CD4-positive, alpha-beta memory T cell (primary cell): ENCODE measurements at regions not wholly inside any gene's neighbourhood (a gene's known extent, or its start where the extent isn't known, plus 50 kb on each side); places are given as distances from the start of the nearest gene placed in this dataset.

ENCODE experiments used
- CTCF ChIA-PET: fragments of 350-600 bp; sonication (Branson Sonifier 250); formaldehyde crosslinking; loops from one replicate; lab custom pipeline; 2021; ENCODE audit warnings: inconsistent platforms; ENCODE audit not compliant: partially characterized antibody; lab: Charles Lee
- POLR2A ChIA-PET: fragments of 350-600 bp; sonication (Branson Sonifier 250); formaldehyde crosslinking; loops from one replicate; lab custom pipeline; 2021; ENCODE audit not compliant: partially characterized antibody; lab: Charles Lee
- DNase-seq, 5 donors: peaks; one replicate each; pipeline versions ENCODE4 v3.0.0 to v3.0.0-alpha.2; 2020 to 2022; ENCODE audit warnings: mixed read lengths in 1 of 5
- H3K27ac ChIP-seq: one replicate; pipeline ENCODE4 v1.7.0; 2013; ENCODE audit warnings: low read depth, low read length
- H3K27me3 ChIP-seq: 2 replicates; pipeline ENCODE4 v1.7.0; 2013; ENCODE audit warnings: mild to moderate bottlenecking, low read length, moderate library complexity; ENCODE audit not compliant: insufficient read depth
- H3K36me3 ChIP-seq: 2 replicates; pipeline ENCODE4 v1.7.0; 2013; ENCODE audit warnings: mild to moderate bottlenecking, low read length, moderate library complexity; ENCODE audit not compliant: insufficient read depth
- H3K4me1 ChIP-seq: 2 replicates; pipeline ENCODE4 v1.7.0; 2013; ENCODE audit warnings: mild to moderate bottlenecking, low read length, moderate library complexity; ENCODE audit not compliant: insufficient read depth
- H3K4me3 ChIP-seq, 2 donors: one replicate each; pipeline ENCODE4 v1.7.0; 2013; ENCODE audit warnings: low read length in 2 of 2, mild to moderate bottlenecking in 1 of 2
- H3K9me3 ChIP-seq, 2 donors: one replicate each; pipeline ENCODE4 v1.7.0; 2013; ENCODE audit warnings: low read length in 2 of 2, control low read depth in 1 of 2; ENCODE audit not compliant: control insufficient read depth in 1 of 2
- H3K27ac Mint-ChIP-seq, 7 donors: one replicate each; pipeline ENCODE4 v1.8.0; 2020 to 2021; ENCODE audit warnings: mixed read lengths in 7 of 7, mild to moderate bottlenecking in 6 of 7, inconsistent platforms in 3 of 7, moderate library complexity in 3 of 7
- H3K27me3 Mint-ChIP-seq, 2 donors: one replicate each; pipeline ENCODE4 v1.8.0; 2020 to 2021; ENCODE audit warnings: mixed read lengths in 2 of 2
- H3K36me3 Mint-ChIP-seq, 2 donors: one replicate each; pipeline ENCODE4 v1.8.0; 2020 to 2021; ENCODE audit warnings: mixed read lengths in 2 of 2, inconsistent platforms in 1 of 2, mild to moderate bottlenecking in 1 of 2
- H3K4me1 Mint-ChIP-seq, 4 donors: one replicate each; pipeline ENCODE4 v1.8.0; 2020 to 2021; ENCODE audit warnings: mixed read lengths in 4 of 4, mild to moderate bottlenecking in 1 of 4
- H3K4me3 Mint-ChIP-seq, 8 donors: one replicate each; pipeline ENCODE4 v1.8.0; 2020 to 2021; ENCODE audit warnings: mixed read lengths in 8 of 8, mild to moderate bottlenecking in 7 of 8, moderate library complexity in 6 of 8, inconsistent platforms in 3 of 8
- H3K9me3 Mint-ChIP-seq, 8 donors: one replicate each; pipeline ENCODE4 v1.8.0; 2020 to 2021; ENCODE audit warnings: mixed read lengths in 8 of 8, mild to moderate bottlenecking in 5 of 8, inconsistent platforms in 3 of 8, moderate library complexity in 1 of 8
- intact Hi-C: fragments of 100-400 bp; cut with micrococcal nuclease; formaldehyde crosslinking; loops from one replicate; pipeline ENCODE4 v1.15.1; 2023

DNA sequence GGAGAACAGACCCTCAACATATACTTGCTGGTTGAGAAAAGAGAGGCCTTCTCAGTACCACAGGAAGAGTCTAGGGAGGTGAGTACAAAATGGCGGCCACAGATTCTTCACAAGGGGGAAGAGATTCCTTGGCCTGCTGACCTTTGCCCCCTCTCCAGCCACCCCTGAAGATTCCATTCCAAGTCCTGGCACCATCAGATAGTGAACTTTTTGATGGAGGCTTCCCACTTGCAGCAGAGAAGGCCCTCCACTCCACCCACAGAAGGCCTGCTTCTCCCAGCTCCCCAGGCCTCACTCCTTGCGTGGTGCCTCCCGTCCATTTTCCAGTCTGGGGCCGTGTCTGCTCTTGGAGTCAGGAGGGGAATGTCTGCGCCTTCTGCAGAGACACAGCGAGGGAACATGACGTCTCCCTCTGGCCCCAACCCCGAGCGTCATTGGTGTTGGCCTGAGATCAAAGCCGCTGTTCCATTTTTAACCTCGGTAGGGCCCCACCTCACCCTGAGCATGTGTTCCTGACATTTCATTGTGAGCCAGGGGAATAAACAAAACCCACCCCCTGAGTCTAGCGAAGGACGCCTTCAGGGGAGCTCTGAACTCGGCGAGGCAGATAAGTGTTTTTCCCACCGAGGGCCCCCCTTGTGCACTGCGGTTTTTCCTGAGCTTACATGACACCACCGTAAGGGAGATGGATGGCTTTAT lies 268.7 kb upstream of the TBX3 start:
- Mint-ChIP-seq H3K27ac (no peak overlapping the region), H3K36me3 (no peaks in the 10 kb centered on the region), H3K4me3 (no peak overlapping the region), H3K27me3 (no peaks in the 10 kb centered on the region), H3K9me3 (peaks cover 0 to 5% (median under 1%) of the 10 kb centered on the region in 8 donors), H3K4me1 (no peaks in the 10 kb centered on the region)
- Histone ChIP-seq H3K36me3 (no peaks in the 10 kb centered on the region), H3K9me3 (no peaks in the 10 kb centered on the region), H3K27ac (no peak overlapping the region), H3K4me1 (no peaks in the 10 kb centered on the region), H3K4me3 (no peak overlapping the region), H3K27me3 (no peaks in the 10 kb centered on the region)
- CTCF ChIA-PET: no interaction called here
- POLR2A ChIA-PET: no interaction called here
- intact Hi-C loops: no loop called here
- no peak for DNase-seq

DNA sequence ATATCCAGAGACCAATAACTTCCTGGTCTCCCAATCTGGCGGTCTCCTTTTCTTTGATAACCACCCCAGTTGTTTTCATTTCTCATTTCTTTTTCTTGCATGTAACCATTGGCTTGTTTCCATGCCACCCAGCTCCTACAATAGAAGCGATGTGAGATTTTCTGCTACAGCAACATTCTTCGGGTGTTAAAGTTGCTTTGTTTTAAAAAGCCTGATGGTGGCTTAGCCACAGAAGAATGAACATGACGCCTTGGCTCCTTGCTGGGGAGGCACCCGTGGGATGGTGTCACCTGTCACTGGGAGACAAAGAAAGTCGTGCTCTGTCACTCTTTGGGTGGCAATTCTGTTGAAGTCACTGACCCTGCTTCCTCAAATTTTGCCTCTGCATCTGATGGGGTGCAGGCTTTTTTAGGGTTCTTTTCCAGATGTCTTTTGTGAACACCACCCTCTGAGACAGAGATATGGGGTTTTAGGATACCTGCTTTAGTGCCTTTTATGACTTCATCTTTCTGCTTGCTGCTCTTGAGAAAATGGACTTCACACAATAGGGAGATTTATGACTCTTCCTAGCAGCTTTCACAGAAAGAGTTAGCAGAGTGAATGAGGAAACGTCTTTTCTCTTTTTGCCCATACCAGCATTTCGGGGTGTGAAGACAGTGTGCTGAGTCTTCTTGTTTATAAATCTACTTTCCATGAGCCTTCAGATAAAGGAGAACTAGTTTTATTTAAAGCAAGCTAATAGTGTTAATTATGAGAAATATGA lies 265.3 kb upstream of the TBX3 start:
- CTCF ChIA-PET: no interaction called here
- H3K36me3 Mint-ChIP-seq: no peaks in the 10 kb centered on the region
- intact Hi-C loops: no loop called here

DNA sequence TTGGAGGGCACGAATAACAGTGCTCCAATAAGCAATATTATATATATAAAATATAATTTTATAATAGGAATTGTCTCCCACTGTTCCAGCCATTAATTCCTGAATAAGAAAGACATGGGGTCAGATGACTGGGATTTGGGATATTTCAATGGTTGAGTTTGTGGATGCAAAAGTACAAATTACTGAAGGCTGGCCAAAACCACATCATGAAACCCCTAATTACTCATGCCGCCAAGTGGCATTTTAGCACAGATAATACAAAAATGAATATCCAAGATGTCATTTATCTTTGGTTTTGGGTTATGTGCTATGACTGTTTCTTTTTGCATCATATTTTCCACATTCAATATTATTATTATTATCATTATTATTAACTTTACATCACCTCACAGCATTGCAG lies 261.4 kb upstream of the TBX3 start:
- POLR2A ChIA-PET: no interaction called here
- no peaks in the 10 kb centered on the region for H3K36me3 Mint-ChIP-seq
- CTCF ChIA-PET: no interaction called here
- H3K9me3 Mint-ChIP-seq: peaks cover 0 to 8% (median 5%) of the 10 kb centered on the region in 8 donors
- no peak for DNase-seq
- Histone ChIP-seq H3K27me3 (no peaks in the 10 kb centered on the region), H3K36me3 (no peaks in the 10 kb centered on the region), H3K9me3 (no peaks in the 10 kb centered on the region), H3K27ac (no peak overlapping the region), H3K4me1 (no peaks in the 10 kb centered on the region), H3K4me3 (no peak overlapping the region)
- no peaks in the 10 kb centered on the region for H3K27me3 Mint-ChIP-seq
- H3K27ac Mint-ChIP-seq: no peak overlapping the region
- H3K4me3 Mint-ChIP-seq: no peak overlapping the region
- intact Hi-C loops: no loop called here
- H3K4me1 Mint-ChIP-seq: no peaks in the 10 kb centered on the region

More for the DNA sequence above, 265.3 kb upstream of the TBX3 start:
- Mint-ChIP-seq H3K9me3 (peaks cover 0 to 4% (median 0%) of the 10 kb centered on the region in 8 donors), H3K4me1 (no peaks in the 10 kb centered on the region), H3K27ac (no peak overlapping the region), H3K4me3 (no peak overlapping the region), H3K27me3 (no peaks in the 10 kb centered on the region)
- no peaks in the 10 kb centered on the region for H3K9me3 ChIP-seq
- DNase-seq: no peak
- no peaks in the 10 kb centered on the region for H3K27me3 ChIP-seq
- POLR2A ChIA-PET: no interaction called here
- H3K4me1 ChIP-seq: no peaks in the 10 kb centered on the region
- H3K27ac ChIP-seq: no peak overlapping the region
- H3K4me3 ChIP-seq: no peak overlapping the region
- no peaks in the 10 kb centered on the region for H3K36me3 ChIP-seq

DNA sequence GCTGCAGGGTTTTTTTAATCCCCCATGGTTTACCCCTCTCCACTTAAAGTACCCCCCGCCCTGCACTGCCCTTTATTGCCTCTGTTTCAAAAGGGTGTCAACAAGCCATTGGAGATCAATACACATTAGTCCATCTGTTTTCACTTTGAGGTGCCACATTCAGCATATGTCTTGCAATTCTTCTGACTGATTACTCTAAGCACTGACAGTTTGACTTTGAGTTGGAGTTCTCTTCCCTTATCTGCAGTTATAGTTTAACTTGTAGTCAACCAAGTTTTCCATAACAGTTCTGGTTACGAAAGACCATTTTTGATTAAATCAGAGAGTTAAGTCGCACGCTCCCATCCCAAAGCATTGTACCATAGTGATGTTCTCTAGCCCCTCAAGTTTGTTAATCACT lies 260.8 kb upstream of the TBX3 start:
- POLR2A ChIA-PET: no interaction called here
- H3K27me3 Mint-ChIP-seq: no peaks in the 10 kb centered on the region
- no peak overlapping the region for H3K27ac ChIP-seq

DNA sequence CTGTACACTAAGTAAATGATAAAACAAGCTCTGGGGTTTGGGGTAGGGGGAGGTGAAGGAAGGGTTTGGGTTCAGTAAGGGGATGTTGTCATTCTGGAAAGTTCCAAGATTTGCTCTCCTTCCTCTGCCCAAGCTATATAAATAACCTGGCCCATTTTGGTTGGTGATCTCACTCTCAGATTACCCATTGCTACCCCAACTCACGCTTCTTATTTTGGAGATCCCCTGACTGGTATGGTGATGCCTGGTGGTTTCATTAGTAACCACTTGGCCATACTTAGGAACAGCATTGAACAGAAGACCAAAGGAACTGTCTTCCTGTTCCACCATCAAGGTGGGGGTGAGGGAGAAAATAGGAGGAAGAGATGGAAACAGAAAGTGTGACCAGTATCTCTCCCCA lies 259.6 kb upstream of the TBX3 start:
- Histone ChIP-seq H3K9me3 (no peaks in the 10 kb centered on the region), H3K36me3 (no peaks in the 10 kb centered on the region), H3K27ac (no peak overlapping the region), H3K27me3 (no peaks in the 10 kb centered on the region), H3K4me3 (no peak overlapping the region), H3K4me1 (no peaks in the 10 kb centered on the region)
- Mint-ChIP-seq H3K27ac (no peak overlapping the region), H3K36me3 (no peaks in the 10 kb centered on the region), H3K27me3 (no peaks in the 10 kb centered on the region), H3K9me3 (peaks cover 0 to 11% (median 4%) of the 10 kb centered on the region in 8 donors), H3K4me1 (no peaks in the 10 kb centered on the region), H3K4me3 (no peak overlapping the region)
- ChIA-PET POLR2A (no interaction called here), CTCF (no interaction called here)
- intact Hi-C loops: no loop called here
- no peak for DNase-seq

More for the DNA sequence above, 260.8 kb upstream of the TBX3 start:
- no peak for DNase-seq
- Mint-ChIP-seq H3K36me3 (no peaks in the 10 kb centered on the region), H3K4me3 (no peak overlapping the region), H3K4me1 (no peaks in the 10 kb centered on the region), H3K27ac (no peak overlapping the region), H3K9me3 (peaks cover 0 to 8% (median 4%) of the 10 kb centered on the region in 8 donors)
- CTCF ChIA-PET: no interaction called here
- intact Hi-C loops: no loop called here
- H3K4me3 ChIP-seq: no peak overlapping the region
- H3K36me3 ChIP-seq: no peaks in the 10 kb centered on the region
- no peaks in the 10 kb centered on the region for H3K4me1 ChIP-seq
- no peaks in the 10 kb centered on the region for H3K9me3 ChIP-seq
- no peaks in the 10 kb centered on the region for H3K27me3 ChIP-seq

DNA sequence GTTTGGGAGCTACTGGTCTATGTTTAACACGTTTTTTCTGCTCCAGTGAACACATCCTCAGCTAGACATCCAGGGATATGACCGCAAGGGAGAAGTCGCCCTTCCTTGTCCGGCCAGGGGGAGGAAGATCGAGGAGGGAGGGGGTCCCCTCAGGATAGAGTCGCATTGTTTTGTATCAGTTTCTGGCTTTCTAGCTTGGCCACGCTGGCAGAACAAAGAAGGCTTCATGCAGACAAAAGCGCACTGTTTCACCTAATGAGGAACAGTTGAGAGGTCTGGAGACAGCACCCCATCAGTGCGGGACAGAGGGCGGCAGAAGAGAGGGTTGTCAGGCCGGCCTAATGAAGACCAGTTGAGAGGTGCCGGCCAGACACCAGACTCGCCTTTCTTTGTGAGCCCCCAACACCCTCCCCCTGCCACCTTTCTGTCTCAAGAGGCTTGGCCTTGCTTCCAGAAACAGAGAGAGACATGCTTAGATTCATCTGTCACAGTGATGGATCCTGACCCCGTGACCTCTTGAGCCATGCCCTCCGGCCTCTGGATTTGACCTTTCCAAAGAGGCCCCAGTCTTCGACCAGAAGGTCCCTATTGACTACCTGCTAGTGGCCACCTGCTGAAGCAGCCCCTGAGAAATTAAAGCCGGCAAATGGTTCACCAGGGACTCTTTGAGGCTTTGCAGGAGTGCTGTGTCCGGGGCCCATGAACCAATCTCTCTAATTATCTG lies 254.7 kb upstream of the TBX3 start:
- DNase-seq: no peak
- H3K9me3 ChIP-seq: no peaks in the 10 kb centered on the region
- Mint-ChIP-seq H3K36me3 (no peaks in the 10 kb centered on the region), H3K27me3 (no peaks in the 10 kb centered on the region), H3K27ac (no peak overlapping the region), H3K4me1 (no peaks in the 10 kb centered on the region), H3K4me3 (no peak overlapping the region), H3K9me3 (peaks cover 0 to 20% (median 10%) of the 10 kb centered on the region in 8 donors)
- H3K4me1 ChIP-seq: no peaks in the 10 kb centered on the region
- H3K36me3 ChIP-seq: no peaks in the 10 kb centered on the region
- H3K4me3 ChIP-seq: no peak overlapping the region
- POLR2A ChIA-PET: no interaction called here
- intact Hi-C loops: no loop called here
- CTCF ChIA-PET: no interaction called here
- H3K27me3 ChIP-seq: no peaks in the 10 kb centered on the region
- H3K27ac ChIP-seq: no peak overlapping the region
